ENCODE measurements at regions not wholly inside any gene's neighbourhood (a gene's known extent, or its start where the extent isn't known, plus 50 kb on each side); places are given as distances from the start of the nearest gene placed in this dataset.

- Histone ChIP-seq H4K91ac (ENCODE audit: insufficient read length, low read depth, low read length) (no peak overlapping the region), H4K20me1 (ENCODE audit: control insufficient read depth, insufficient read depth, insufficient read length) (no peaks in the 10 kb centered on the region), H3K4me1 (ENCODE audit: insufficient read depth, low read length) (no peaks in the 10 kb centered on the region; the same call in 1 of the 2 replicates), H3K4me2 (ENCODE audit: insufficient read depth, insufficient read length, low read length) (no peak overlapping the region), H3K14ac (ENCODE audit: insufficient read depth, low read length) (no peak overlapping the region), H3K23me2 (ENCODE audit: insufficient read length, low read depth, low read length, poor library complexity, severe bottlenecking) (no peaks in the 10 kb centered on the region), H4K8ac (replicated peaks; ENCODE audit: insufficient read length, low read depth, low read length) (no peak overlapping the region), H3K18ac (ENCODE audit: insufficient read length, low read depth, low read length) (no peak overlapping the region), H3T11ph (ENCODE audit: low read length) (no peak overlapping the region), H3K56ac (ENCODE audit: insufficient read length, low read depth, low read length) (no peak overlapping the region), H3K27ac (ENCODE audit: insufficient read length, low read depth, low read length) (peak overlapping the region; percentile 46), H3K9me3 (ENCODE audit: control insufficient read depth, low read depth, low read length) (no peaks in the 10 kb centered on the region), H4K5ac (ENCODE audit: insufficient read length, low read depth, low read length) (no peak overlapping the region), H3K9ac (ENCODE audit: extremely low read depth, insufficient read length, low read length) (no peak overlapping the region), H3K79me1 (ENCODE audit: insufficient read depth, low read depth, low read length, poor library complexity, severe bottlenecking) (no peaks in the 10 kb centered on the region), H2BK20ac (ENCODE audit: low read depth, low read length, poor library complexity, severe bottlenecking) (no peak overlapping the region), H2BK5ac (ENCODE audit: insufficient read length, low read length) (no peak overlapping the region), H2AFZ (ENCODE audit: low read length) (no peak overlapping the region), H2BK12ac (ENCODE audit: insufficient read length, low read depth, low read length) (no peak overlapping the region), H2BK120ac (ENCODE audit: low read depth, low read length, poor library complexity, severe bottlenecking) (no peak overlapping the region), H3K4ac (ENCODE audit: low read depth, low read length) (no peak overlapping the region), H2AK5ac (ENCODE audit: insufficient read length, low read length) (no peak overlapping the region), H2BK15ac (ENCODE audit: low read depth, low read length) (no peak overlapping the region), H3K23ac (ENCODE audit: insufficient read length, low read depth, low read length) (no peak overlapping the region), H3K27me3 (ENCODE audit: insufficient read depth, low read length) (no peaks in the 10 kb centered on the region), H3K79me2 (ENCODE audit: insufficient read depth, low read length) (no peaks in the 10 kb centered on the region)
- Mint-ChIP-seq H3K4me3 (no peak overlapping the region), H3K27me3 (ENCODE audit: low read depth) (no peaks in the 10 kb centered on the region), H3K36me3 (ENCODE audit: insufficient read depth in 1 of 3, low read depth in 3 of 3) (peaks cover 1 to 21% (median 10%) of the 10 kb centered on the region in 3 experiments), H3K9me3 (peaks cover 14 to 20% of the 10 kb centered on the region in 2 experiments), H3K4me1 (peaks cover 38 to 40% of the 10 kb centered on the region in 2 experiments), H3K27ac (peak overlapping the region; percentile 8 to 94 (median 62); a peak in 6 of 7 replicates)
- no peak for TF ChIP-seq CTCF (conservative IDR thresholded peaks at IDR 0.05)
- no CpG with 5 or more reads among the region's 4 CpGs for WGBS (ENCODE audit: extremely low coverage, insufficient read length, low lambda C conversion rate)
- DNase-seq: no peak
Measured at GRCh38 chr1:239287296-239287695, 99.1 kb upstream of the CHRM3 start.
